ENCODE measurements at regions not wholly inside any gene's neighbourhood (a gene's known extent, or its start where the extent isn't known, plus 50 kb on each side); places are given as distances from the start of the nearest gene placed in this dataset.

DNA sequence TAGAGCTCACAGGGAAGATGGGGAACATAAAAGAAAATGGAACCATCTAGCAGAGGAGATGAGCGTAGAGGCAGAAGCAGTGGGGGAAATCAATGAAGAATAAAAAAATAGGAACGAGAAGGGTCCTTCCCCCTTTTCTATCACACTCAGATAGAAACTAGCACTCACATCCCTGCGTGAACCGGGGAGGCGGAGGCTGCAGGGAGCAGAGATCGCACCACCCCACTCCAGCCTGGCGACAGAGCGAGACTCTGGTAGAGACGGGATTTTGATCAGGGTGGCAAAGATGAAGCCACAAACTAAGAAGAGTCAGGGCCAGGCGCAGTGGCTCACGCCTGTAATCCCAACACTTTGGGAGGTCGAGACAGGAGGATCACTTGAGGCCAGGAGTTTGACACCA is 64.7 kb upstream of the ECHDC3 start:
- TF ChIP-seq, protein P1, sequence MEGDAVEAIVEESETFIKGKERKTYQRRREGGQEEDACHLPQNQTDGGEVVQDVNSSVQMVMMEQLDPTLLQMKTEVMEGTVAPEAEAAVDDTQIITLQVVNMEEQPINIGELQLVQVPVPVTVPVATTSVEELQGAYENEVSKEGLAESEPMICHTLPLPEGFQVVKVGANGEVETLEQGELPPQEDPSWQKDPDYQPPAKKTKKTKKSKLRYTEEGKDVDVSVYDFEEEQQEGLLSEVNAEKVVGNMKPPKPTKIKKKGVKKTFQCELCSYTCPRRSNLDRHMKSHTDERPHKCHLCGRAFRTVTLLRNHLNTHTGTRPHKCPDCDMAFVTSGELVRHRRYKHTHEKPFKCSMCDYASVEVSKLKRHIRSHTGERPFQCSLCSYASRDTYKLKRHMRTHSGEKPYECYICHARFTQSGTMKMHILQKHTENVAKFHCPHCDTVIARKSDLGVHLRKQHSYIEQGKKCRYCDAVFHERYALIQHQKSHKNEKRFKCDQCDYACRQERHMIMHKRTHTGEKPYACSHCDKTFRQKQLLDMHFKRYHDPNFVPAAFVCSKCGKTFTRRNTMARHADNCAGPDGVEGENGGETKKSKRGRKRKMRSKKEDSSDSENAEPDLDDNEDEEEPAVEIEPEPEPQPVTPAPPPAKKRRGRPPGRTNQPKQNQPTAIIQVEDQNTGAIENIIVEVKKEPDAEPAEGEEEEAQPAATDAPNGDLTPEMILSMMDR (tag by site-specific recombination; IDR thresholded peaks at IDR 0.05): no peak
- TF ChIP-seq, protein P2, sequence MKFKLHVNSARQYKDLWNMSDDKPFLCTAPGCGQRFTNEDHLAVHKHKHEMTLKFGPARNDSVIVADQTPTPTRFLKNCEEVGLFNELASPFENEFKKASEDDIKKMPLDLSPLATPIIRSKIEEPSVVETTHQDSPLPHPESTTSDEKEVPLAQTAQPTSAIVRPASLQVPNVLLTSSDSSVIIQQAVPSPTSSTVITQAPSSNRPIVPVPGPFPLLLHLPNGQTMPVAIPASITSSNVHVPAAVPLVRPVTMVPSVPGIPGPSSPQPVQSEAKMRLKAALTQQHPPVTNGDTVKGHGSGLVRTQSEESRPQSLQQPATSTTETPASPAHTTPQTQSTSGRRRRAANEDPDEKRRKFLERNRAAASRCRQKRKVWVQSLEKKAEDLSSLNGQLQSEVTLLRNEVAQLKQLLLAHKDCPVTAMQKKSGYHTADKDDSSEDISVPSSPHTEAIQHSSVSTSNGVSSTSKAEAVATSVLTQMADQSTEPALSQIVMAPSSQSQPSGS (tag by site-specific recombination; IDR thresholded peaks at IDR 0.05; ENCODE audit: low read depth): no peak
- TF ChIP-seq ZNF274 (IDR thresholded peaks at IDR 0.05; ENCODE audit: low read length) (no peak), ZNF274 (tag by site-specific recombination; IDR thresholded peaks at IDR 0.05; ENCODE audit: borderline replicate concordance) (no peak), ZNF837 (tag by site-specific recombination; IDR thresholded peaks at IDR 0.05) (no peak), ZNF510 (tag by site-specific recombination; IDR thresholded peaks at IDR 0.05; ENCODE audit: insufficient replicate concordance) (no peak), ZNF140 (tag by site-specific recombination; IDR thresholded peaks at IDR 0.05) (no peak), MYNN (tag by site-specific recombination; IDR thresholded peaks at IDR 0.05; ENCODE audit: borderline replicate concordance) (no peak)
- TF ChIP-seq, protein P3, sequence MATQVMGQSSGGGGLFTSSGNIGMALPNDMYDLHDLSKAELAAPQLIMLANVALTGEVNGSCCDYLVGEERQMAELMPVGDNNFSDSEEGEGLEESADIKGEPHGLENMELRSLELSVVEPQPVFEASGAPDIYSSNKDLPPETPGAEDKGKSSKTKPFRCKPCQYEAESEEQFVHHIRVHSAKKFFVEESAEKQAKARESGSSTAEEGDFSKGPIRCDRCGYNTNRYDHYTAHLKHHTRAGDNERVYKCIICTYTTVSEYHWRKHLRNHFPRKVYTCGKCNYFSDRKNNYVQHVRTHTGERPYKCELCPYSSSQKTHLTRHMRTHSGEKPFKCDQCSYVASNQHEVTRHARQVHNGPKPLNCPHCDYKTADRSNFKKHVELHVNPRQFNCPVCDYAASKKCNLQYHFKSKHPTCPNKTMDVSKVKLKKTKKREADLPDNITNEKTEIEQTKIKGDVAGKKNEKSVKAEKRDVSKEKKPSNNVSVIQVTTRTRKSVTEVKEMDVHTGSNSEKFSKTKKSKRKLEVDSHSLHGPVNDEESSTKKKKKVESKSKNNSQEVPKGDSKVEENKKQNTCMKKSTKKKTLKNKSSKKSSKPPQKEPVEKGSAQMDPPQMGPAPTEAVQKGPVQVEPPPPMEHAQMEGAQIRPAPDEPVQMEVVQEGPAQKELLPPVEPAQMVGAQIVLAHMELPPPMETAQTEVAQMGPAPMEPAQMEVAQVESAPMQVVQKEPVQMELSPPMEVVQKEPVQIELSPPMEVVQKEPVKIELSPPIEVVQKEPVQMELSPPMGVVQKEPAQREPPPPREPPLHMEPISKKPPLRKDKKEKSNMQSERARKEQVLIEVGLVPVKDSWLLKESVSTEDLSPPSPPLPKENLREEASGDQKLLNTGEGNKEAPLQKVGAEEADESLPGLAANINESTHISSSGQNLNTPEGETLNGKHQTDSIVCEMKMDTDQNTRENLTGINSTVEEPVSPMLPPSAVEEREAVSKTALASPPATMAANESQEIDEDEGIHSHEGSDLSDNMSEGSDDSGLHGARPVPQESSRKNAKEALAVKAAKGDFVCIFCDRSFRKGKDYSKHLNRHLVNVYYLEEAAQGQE (tag by site-specific recombination; IDR thresholded peaks at IDR 0.05): no peak

All from HEK293 (cell line).